Neural cell (in vitro differentiated cells): ENCODE measurements at regions not wholly inside any gene's neighbourhood (a gene's known extent, or its start where the extent isn't known, plus 50 kb on each side); places are given as distances from the start of the nearest gene placed in this dataset.

Experiments
- H2AFZ ChIP-seq: fragments of 200-600, 300-800 bp; sonication (generic), shearing (Covaris generic); 2 replicates; pipeline ENCODE4 v1.6.0; 2014; ENCODE audit warnings: low read depth, mild to moderate bottlenecking, antibody characterized with exemption, low read length, moderate library complexity
- H3F3A ChIP-seq: fragments of 200-600 bp; shearing (Covaris generic); 2 replicates; pipeline ENCODE4 v1.6.1; 2016; ENCODE audit warnings: mild to moderate bottlenecking, moderate library complexity, mixed read lengths, antibody characterized with exemption, low read length; ENCODE audit not compliant: insufficient read depth, poor library complexity, severe bottlenecking
- H3K27ac ChIP-seq: fragments of 200-600, 300-800 bp; sonication (generic), shearing (Covaris generic); 2 replicates; pipeline ENCODE4 v1.5.1; 2014; ENCODE audit warnings: mild to moderate bottlenecking, low read length, moderate library complexity
- H3K27me3 ChIP-seq: fragments of 300-800, 200-600 bp; sonication (generic), shearing (Covaris generic); 2 replicates; pipeline ENCODE4 v1.6.0; 2014; ENCODE audit warnings: mild to moderate bottlenecking, low read depth, low read length, moderate library complexity; ENCODE audit not compliant: insufficient read depth
- H3K36me3 ChIP-seq: fragments of 300-800, 200-600 bp; sonication (generic), shearing (Covaris generic); 2 replicates; pipeline ENCODE4 v1.5.1; 2014; ENCODE audit warnings: mild to moderate bottlenecking, antibody characterized with exemption, low read length, moderate library complexity; ENCODE audit not compliant: insufficient read depth
- H3K4me2 ChIP-seq: fragments of 300-800, 200-600 bp; sonication (generic), shearing (Covaris generic); 2 replicates; pipeline ENCODE4 v1.6.0; 2014; ENCODE audit warnings: mild to moderate bottlenecking, low read length
- H3K4me3 ChIP-seq: fragments of 300-800, 200-600 bp; sonication (generic), shearing (Covaris generic); 2 replicates; pipeline ENCODE4 v1.5.1; 2014; ENCODE audit warnings: mild to moderate bottlenecking, low read length, moderate library complexity
- H3K79me2 ChIP-seq: fragments of 200-600 bp; shearing (Covaris generic); replicated peaks from 2 replicates; pipeline ENCODE4 v1.6.0; 2014; ENCODE audit warnings: mild to moderate bottlenecking, low read length, moderate library complexity; ENCODE audit not compliant: insufficient read depth
- H3K9ac ChIP-seq: fragments of 300-800, 200-600 bp; sonication (generic), shearing (Covaris generic); 2 replicates; pipeline ENCODE4 v1.6.1; 2016; ENCODE audit warnings: mild to moderate bottlenecking, low read length, mixed read lengths
- H3K9me2 ChIP-seq: fragments of 200-600 bp; shearing (Covaris generic); 2 replicates; pipeline ENCODE4 v1.6.1; 2016; ENCODE audit warnings: mild to moderate bottlenecking, low read length, mixed read lengths; ENCODE audit not compliant: insufficient read depth
- H3K9me3 ChIP-seq: fragments of 200-600, 300-800 bp; sonication (generic), shearing (Covaris generic); 2 replicates; pipeline ENCODE4 v1.6.1; 2016; ENCODE audit warnings: mild to moderate bottlenecking, mixed run types, low read length, moderate library complexity, mixed read lengths
- H4K20me1 ChIP-seq: fragments of 200-600 bp; shearing (Covaris generic); 2 replicates; pipeline ENCODE4 v1.6.1; 2016; ENCODE audit warnings: mild to moderate bottlenecking, mixed run types; ENCODE audit not compliant: insufficient read depth
- EP300 ChIP-seq: fragments of 450-650 bp; conservative IDR thresholded peaks from 2 replicates; pipeline ENCODE4 v1.6.1; 2014; ENCODE audit warnings: antibody characterized with exemption, mild to moderate bottlenecking, moderate library complexity; ENCODE audit not compliant: poor library complexity, severe bottlenecking
- EZH2 ChIP-seq: fragments of 200-600, 300-800 bp; shearing (Covaris generic), sonication (generic); IDR thresholded peaks from 2 replicates; pipeline ENCODE4 v1.6.1; 2014; ENCODE audit warnings: antibody characterized with exemption, low read length, borderline replicate concordance, mild to moderate bottlenecking; ENCODE audit not compliant: insufficient read depth, poor library complexity, severe bottlenecking
- MXI1 ChIP-seq: fragments of 450-650 bp; conservative IDR thresholded peaks from 2 replicates; pipeline ENCODE4 v1.6.1; 2014; ENCODE audit warnings: antibody characterized with exemption, mild to moderate bottlenecking; ENCODE audit not compliant: poor library complexity, severe bottlenecking
- POLR2AphosphoS5 ChIP-seq: IDR thresholded peaks from 2 replicates; pipeline ENCODE4 v1.6.1; 2012
- RAD21 ChIP-seq: fragments of 450-650 bp; conservative IDR thresholded peaks from 2 replicates; pipeline ENCODE4 v1.6.1; 2014; ENCODE audit warnings: antibody characterized with exemption, mild to moderate bottlenecking, moderate library complexity
- REST ChIP-seq: IDR thresholded peaks from 2 replicates; pipeline ENCODE4 v1.6.1; 2012; ENCODE audit warnings: borderline replicate concordance
- SMC3 ChIP-seq: fragments of 450-650 bp; conservative IDR thresholded peaks from 2 replicates; pipeline ENCODE4 v1.6.1; 2014; ENCODE audit warnings: antibody characterized with exemption, mild to moderate bottlenecking, moderate library complexity; ENCODE audit not compliant: poor library complexity
- TAF1 ChIP-seq: IDR thresholded peaks from 2 replicates; pipeline ENCODE4 v1.6.1; 2012; ENCODE audit warnings: low read depth
- TF ChIP-seq, protein P1 (sequence below): fragments of 450-650 bp; IDR thresholded peaks from 2 replicates; pipeline ENCODE4 v1.5.1; 2014; ENCODE audit warnings: antibody characterized with exemption, mild to moderate bottlenecking, moderate library complexity; ENCODE audit not compliant: poor library complexity, severe bottlenecking

GRCh38 chr6:145031962-145032361 is 703.4 kb downstream of the EPM2A start:
- no peaks in the 10 kb centered on the region for H4K20me1 ChIP-seq
- TF ChIP-seq TAF1 (no peak), POLR2AphosphoS5 (no peak), REST (no peak), SMC3 (no peak), EZH2 (no peak), EP300 (no peak), RAD21 (no peak)
- TF ChIP-seq, protein P1, sequence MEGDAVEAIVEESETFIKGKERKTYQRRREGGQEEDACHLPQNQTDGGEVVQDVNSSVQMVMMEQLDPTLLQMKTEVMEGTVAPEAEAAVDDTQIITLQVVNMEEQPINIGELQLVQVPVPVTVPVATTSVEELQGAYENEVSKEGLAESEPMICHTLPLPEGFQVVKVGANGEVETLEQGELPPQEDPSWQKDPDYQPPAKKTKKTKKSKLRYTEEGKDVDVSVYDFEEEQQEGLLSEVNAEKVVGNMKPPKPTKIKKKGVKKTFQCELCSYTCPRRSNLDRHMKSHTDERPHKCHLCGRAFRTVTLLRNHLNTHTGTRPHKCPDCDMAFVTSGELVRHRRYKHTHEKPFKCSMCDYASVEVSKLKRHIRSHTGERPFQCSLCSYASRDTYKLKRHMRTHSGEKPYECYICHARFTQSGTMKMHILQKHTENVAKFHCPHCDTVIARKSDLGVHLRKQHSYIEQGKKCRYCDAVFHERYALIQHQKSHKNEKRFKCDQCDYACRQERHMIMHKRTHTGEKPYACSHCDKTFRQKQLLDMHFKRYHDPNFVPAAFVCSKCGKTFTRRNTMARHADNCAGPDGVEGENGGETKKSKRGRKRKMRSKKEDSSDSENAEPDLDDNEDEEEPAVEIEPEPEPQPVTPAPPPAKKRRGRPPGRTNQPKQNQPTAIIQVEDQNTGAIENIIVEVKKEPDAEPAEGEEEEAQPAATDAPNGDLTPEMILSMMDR = no peak
- H3K27me3 ChIP-seq = no peaks in the 10 kb centered on the region
- no peak overlapping the region for H3K27ac ChIP-seq
- H3K9me2 ChIP-seq = no peaks in the 10 kb centered on the region
- H3K9ac ChIP-seq = no peak overlapping the region
- H3K4me2 ChIP-seq = no peak overlapping the region
- H2AFZ ChIP-seq = no peak overlapping the region
- H3K36me3 ChIP-seq = no peaks in the 10 kb centered on the region
- no peaks in the 10 kb centered on the region for H3K79me2 ChIP-seq
- no peaks in the 10 kb centered on the region for H3F3A ChIP-seq
- no peak overlapping the region for H3K4me3 ChIP-seq
- no peaks in the 10 kb centered on the region for H3K9me3 ChIP-seq

DNA sequence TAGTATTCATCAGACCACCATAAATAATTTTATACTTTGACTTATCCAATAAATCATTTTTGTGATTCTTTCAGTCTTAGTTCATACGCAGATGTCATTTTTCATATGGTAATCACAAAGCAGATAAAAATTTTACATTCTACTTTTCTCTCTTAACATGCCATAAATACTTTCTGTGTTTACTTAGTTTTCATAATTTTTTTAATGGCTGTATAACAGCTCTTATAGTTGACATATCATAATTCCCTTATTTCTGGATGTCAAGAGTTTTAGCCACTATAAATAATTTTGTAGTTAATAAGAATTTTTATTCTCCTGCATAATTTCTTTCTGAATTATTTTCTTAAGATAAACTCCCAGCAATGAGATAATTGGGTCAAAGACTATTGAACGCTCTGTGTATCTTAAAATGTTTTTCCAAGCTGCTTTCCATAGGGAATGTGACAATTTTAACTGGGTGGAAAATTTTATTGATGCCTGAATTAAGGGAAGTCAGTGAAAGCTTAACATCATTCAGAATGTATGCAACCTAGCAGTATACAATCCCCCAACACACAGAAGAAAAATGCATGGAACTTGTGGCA is 702.7 kb downstream of the EPM2A start:
- no peak overlapping the region for H3K4me3 ChIP-seq
- no peaks in the 10 kb centered on the region for H3K9me3 ChIP-seq
- no peak overlapping the region for H2AFZ ChIP-seq
- H3K27ac ChIP-seq = no peak overlapping the region
- no peaks in the 10 kb centered on the region for H4K20me1 ChIP-seq
- H3K79me2 ChIP-seq = no peaks in the 10 kb centered on the region
- H3K9me2 ChIP-seq = no peaks in the 10 kb centered on the region
- no peaks in the 10 kb centered on the region for H3F3A ChIP-seq
- TF ChIP-seq TAF1 (no peak), REST (no peak), RAD21 (no peak), MXI1 (no peak), SMC3 (no peak), EP300 (no peak), EZH2 (no peak), POLR2AphosphoS5 (no peak)
- TF ChIP-seq, protein P1 = no peak
- H3K4me2 ChIP-seq = no peak overlapping the region
- no peaks in the 10 kb centered on the region for H3K27me3 ChIP-seq
- no peak overlapping the region for H3K9ac ChIP-seq
- H3K36me3 ChIP-seq = no peaks in the 10 kb centered on the region
